ENCODE measurements at regions not wholly inside any gene's neighbourhood (a gene's known extent, or its start where the extent isn't known, plus 50 kb on each side); places are given as distances from the start of the nearest gene placed in this dataset.

GRCh38 chrX:45711231-45711630 lies 510.6 kb upstream of the DIPK2B start:
- TF ChIP-seq CTCF (IDR thresholded peaks at IDR 0.05) (no peak), POLR2A (IDR thresholded peaks at IDR 0.05) (no peak)
